CD14-positive monocyte (primary cell): ENCODE measurements at regions not wholly inside any gene's neighbourhood (a gene's known extent, or its start where the extent isn't known, plus 50 kb on each side); places are given as distances from the start of the nearest gene placed in this dataset.

ENCODE experiments used
- DNase-seq, 3 donors: peaks; one replicate each; pipeline ENCODE4 v3.0.0-alpha.2; 2011 to 2022
- H2AFZ ChIP-seq: 2 replicates; pipeline ENCODE4 v1.6.0; 2012; ENCODE audit warnings: mild to moderate bottlenecking, low read depth, low read length, inconsistent platforms; ENCODE audit not compliant: insufficient read depth, poor library complexity, severe bottlenecking
- H3K27ac ChIP-seq, 2 donors: 1 replicate in 1 of 2; 2 replicates in 1 of 2; pipeline ENCODE4 v1.5.1; 2012 to 2013; ENCODE audit warnings: low read length in 2 of 2, control low read depth in 1 of 2, inconsistent platforms in 1 of 2, low read depth in 1 of 2, mild to moderate bottlenecking in 1 of 2
- H3K27me3 ChIP-seq, 2 donors: one replicate each; pipeline versions ENCODE4 v1.6.0 to v1.6.1; 2011 to 2013; ENCODE audit warnings: low read length in 2 of 2; ENCODE audit not compliant: control insufficient read depth in 2 of 2, insufficient read depth in 2 of 2
- H3K36me3 ChIP-seq, 2 donors: replicated peaks in 1 of 2; 1 replicate in 1 of 2; 2 replicates in 1 of 2; pipeline versions ENCODE4 v1.5.1 to v1.6.1; 2012 to 2013; ENCODE audit warnings: low read length in 2 of 2, control low read depth in 1 of 2, inconsistent platforms in 1 of 2, mild to moderate bottlenecking in 1 of 2; ENCODE audit not compliant: insufficient read depth in 2 of 2, control insufficient read depth in 1 of 2
- H3K4me1 ChIP-seq, 2 donors: 1 replicate in 1 of 2; 2 replicates in 1 of 2; pipeline versions ENCODE4 v1.5.1 to v1.6.1; 2012 to 2013; ENCODE audit warnings: low read length in 2 of 2, control low read depth in 1 of 2, inconsistent platforms in 1 of 2, mild to moderate bottlenecking in 1 of 2, moderate library complexity in 1 of 2; ENCODE audit not compliant: insufficient read depth in 2 of 2, control insufficient read depth in 1 of 2
- H3K4me2 ChIP-seq: replicated peaks from 2 replicates; pipeline ENCODE3; 2012; ENCODE audit warnings: low read length, moderate library complexity, mild to moderate bottlenecking; ENCODE audit not compliant: poor library complexity, severe bottlenecking; ENCODE audit errors: extremely low read depth
- H3K4me3 ChIP-seq, 3 experiments: fragments of 200-600 bp in 1 of 3; sonication (generic) in 1 of 3; replicated peaks in 1 of 3; 1 replicate in 2 of 3; 2 replicates in 1 of 3; pipeline ENCODE4 v1.5.1; 2011 to 2013; ENCODE audit warnings: low read length in 3 of 3, mild to moderate bottlenecking in 3 of 3, control low read depth in 2 of 3, low read depth in 2 of 3, inconsistent platforms in 1 of 3, moderate library complexity in 1 of 3
- H3K79me2 ChIP-seq: 2 replicates; pipeline ENCODE4 v1.6.0; 2012; ENCODE audit warnings: mild to moderate bottlenecking, control low read depth, inconsistent platforms, low read length, moderate library complexity; ENCODE audit not compliant: insufficient read depth
- H3K9ac ChIP-seq: 2 replicates; pipeline ENCODE4 v1.6.0; 2017; ENCODE audit warnings: low read length, mild to moderate bottlenecking; ENCODE audit not compliant: insufficient read depth, poor library complexity, severe bottlenecking
- H3K9me3 ChIP-seq, 2 donors: replicated peaks in 1 of 2; 1 replicate in 1 of 2; 2 replicates in 1 of 2; pipeline versions ENCODE4 v1.5.1 to v1.6.1; 2012 to 2013; ENCODE audit warnings: low read length in 2 of 2, control low read depth in 1 of 2; ENCODE audit not compliant: control insufficient read depth in 1 of 2, insufficient read depth in 1 of 2
- H4K20me1 ChIP-seq: 2 replicates; pipeline ENCODE4 v1.6.0; 2012; ENCODE audit warnings: mild to moderate bottlenecking, low read length, control low read depth, moderate library complexity; ENCODE audit not compliant: insufficient read depth
- H3K27ac Mint-ChIP-seq, 7 donors: one replicate each; pipeline ENCODE4 v1.8.0; 2020; ENCODE audit warnings: mild to moderate bottlenecking in 7 of 7, mixed read lengths in 7 of 7, moderate library complexity in 6 of 7, inconsistent platforms in 2 of 7
- H3K27me3 Mint-ChIP-seq, 3 donors: one replicate each; pipeline ENCODE4 v1.8.0; 2021 to 2022; ENCODE audit warnings: low read depth in 3 of 3, mild to moderate bottlenecking in 3 of 3, mixed read lengths in 3 of 3, moderate library complexity in 3 of 3, inconsistent platforms in 1 of 3
- H3K36me3 Mint-ChIP-seq, 2 donors: one replicate each; pipeline ENCODE4 v1.8.0; 2020; ENCODE audit warnings: mixed read lengths in 2 of 2, inconsistent platforms in 1 of 2, mild to moderate bottlenecking in 1 of 2
- H3K4me1 Mint-ChIP-seq: one replicate; pipeline ENCODE4 v1.8.0; 2020; ENCODE audit warnings: mild to moderate bottlenecking, mixed read lengths
- H3K4me3 Mint-ChIP-seq, 2 donors: one replicate each; pipeline ENCODE4 v1.8.0; 2020; ENCODE audit warnings: mild to moderate bottlenecking in 2 of 2, mixed read lengths in 2 of 2, moderate library complexity in 1 of 2
- H3K9me3 Mint-ChIP-seq, 7 donors: one replicate each; pipeline ENCODE4 v1.8.0; 2020 to 2022; ENCODE audit warnings: mixed read lengths in 7 of 7, mild to moderate bottlenecking in 6 of 7, moderate library complexity in 6 of 7, inconsistent platforms in 2 of 7
- CTCF ChIP-seq: fragments of 200-600 bp; IDR thresholded peaks from one replicate; pipeline ENCODE4 v1.8.0; 2022; ENCODE audit warnings: antibody characterized with exemption, mild to moderate bottlenecking
- WGBS: methylation state at CpG from one replicate; pipeline ENCODE4 v1.1.5; 2013; ENCODE audit warnings: missing lambda C conversion rate; ENCODE audit not compliant: insufficient coverage; 5-methylcytosine and 5-hydroxymethylcytosine counted together
- intact Hi-C, 2 donors: fragments of 100-400 bp; cut with micrococcal nuclease; formaldehyde crosslinking; loops; one replicate each; pipeline versions ENCODE4 v1.15.0 to v1.15.1; 2023

DNA sequence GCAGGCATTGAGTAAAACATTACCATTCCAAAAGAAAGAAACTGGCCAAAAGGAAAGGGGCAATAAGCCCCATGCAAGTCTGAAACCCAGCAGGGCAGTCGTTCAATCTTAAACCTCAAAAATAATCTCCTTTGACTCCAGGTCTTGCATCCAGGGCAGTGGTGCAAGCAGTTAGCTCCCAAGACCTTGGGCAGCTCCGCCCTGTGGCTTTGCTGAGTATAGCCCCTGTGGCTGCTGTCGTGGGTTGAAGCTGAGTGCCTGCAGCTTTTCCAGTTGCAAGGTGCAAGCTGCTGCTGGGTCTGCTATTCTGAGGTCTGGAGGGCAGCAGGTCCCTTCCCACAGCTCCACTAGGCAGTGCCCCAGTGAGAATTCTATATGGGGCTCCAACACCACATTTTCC lies 580.1 kb upstream of the AUTS2 start:
- no peaks in the 10 kb centered on the region for H3K4me1 ChIP-seq

GRCh38 chr7:69019437-69019836 lies 578.8 kb upstream of the AUTS2 start:
- H3K4me1 Mint-ChIP-seq, result no peaks in the 10 kb centered on the region
- no peaks in the 10 kb centered on the region for H3K36me3 ChIP-seq
- no peaks in the 10 kb centered on the region for H3K27me3 ChIP-seq
- no peaks in the 10 kb centered on the region for H3K79me2 ChIP-seq
- no peak overlapping the region for H3K9ac ChIP-seq
- no peak overlapping the region for H3K4me3 ChIP-seq
- H3K27me3 Mint-ChIP-seq, result no peaks in the 10 kb centered on the region
- no peak for DNase-seq
- no peaks in the 10 kb centered on the region for H3K36me3 Mint-ChIP-seq
- H3K4me3 Mint-ChIP-seq, result no peak overlapping the region
- no peak for TF ChIP-seq CTCF
- H3K27ac ChIP-seq, result no peak overlapping the region
- H3K4me1 ChIP-seq, result no peaks in the 10 kb centered on the region
- H3K9me3 ChIP-seq, result peaks cover 18 to 23% of the 10 kb centered on the region in 2 donors
- peaks cover 4 to 26% (median 12%) of the 10 kb centered on the region in 7 donors for H3K9me3 Mint-ChIP-seq
- 61% methylated on average over 3 of the region's 3 CpGs for WGBS
- H3K4me2 ChIP-seq, result no peak overlapping the region
- no peaks in the 10 kb centered on the region for H4K20me1 ChIP-seq
- intact Hi-C loops, result no loop called here
- H3K27ac Mint-ChIP-seq, result no peak overlapping the region
- H2AFZ ChIP-seq, result no peak overlapping the region

More for the DNA sequence above, 580.1 kb upstream of the AUTS2 start:
- Histone ChIP-seq H3K79me2 (no peaks in the 10 kb centered on the region), H3K4me2 (no peak overlapping the region), H4K20me1 (no peaks in the 10 kb centered on the region), H3K27me3 (no peaks in the 10 kb centered on the region), H2AFZ (no peak overlapping the region), H3K27ac (no peak overlapping the region), H3K9ac (no peak overlapping the region), H3K4me3 (no peak overlapping the region), H3K9me3 (peaks cover 18 to 23% of the 10 kb centered on the region in 2 donors), H3K36me3 (no peaks in the 10 kb centered on the region)
- Mint-ChIP-seq H3K4me3 (no peak overlapping the region), H3K36me3 (no peaks in the 10 kb centered on the region), H3K27ac (no peak overlapping the region), H3K27me3 (no peaks in the 10 kb centered on the region), H3K9me3 (peaks cover 4 to 26% (median 14%) of the 10 kb centered on the region in 7 donors), H3K4me1 (no peaks in the 10 kb centered on the region)
- TF ChIP-seq CTCF, result no peak
- DNase-seq, result no peak
- intact Hi-C loops, result no loop called here
- whole genome bisulfite sequencing, result 64% methylated on average over 2 of the region's 3 CpGs
